Prostate gland (tissue), 2 donors: ENCODE measurements at regions not wholly inside any gene's neighbourhood (a gene's known extent, or its start where the extent isn't known, plus 50 kb on each side); places are given as distances from the start of the nearest gene placed in this dataset.

ENCODE experiments used
- DNase-seq: peaks from one replicate; pipeline ENCODE4 v3.0.0-alpha.2; 2019; ENCODE audit warnings: low spot score
- H3K27ac ChIP-seq, 2 donors: fragments of 200-600 bp; sonication (generic); 2 replicates each; pipeline ENCODE4 v1.5.1; 2017 to 2019
- H3K27me3 ChIP-seq: fragments of 200-600 bp; sonication (generic); replicated peaks from 2 replicates; pipeline ENCODE4 v1.5.1; 2019; ENCODE audit not compliant: insufficient read depth
- H3K36me3 ChIP-seq, 2 donors: fragments of 200-600 bp; sonication (generic); 1 replicate in 1 of 2; 2 replicates in 1 of 2; pipeline versions ENCODE4 v1.5.1 to v1.8.1; 2017 to 2019
- H3K4me1 ChIP-seq: fragments of 200-600 bp; sonication (generic); replicated peaks from 2 replicates; pipeline ENCODE4 v1.5.1; 2019
- H3K4me3 ChIP-seq, 2 donors: fragments of 200-600 bp; sonication (generic); 2 replicates each; pipeline ENCODE4 v1.5.1; 2017 to 2019
- H3K9me3 ChIP-seq: fragments of 200-600 bp; sonication (generic); 2 replicates; pipeline ENCODE4 v1.5.1; 2017
- CTCF ChIP-seq, 4 experiments: fragments of 200-600 bp in 2 of 4; fragments of 450-650 bp in 2 of 4; sonication (generic) in 2 of 4; IDR thresholded peaks; 1 replicate in 3 of 4; 2 replicates in 1 of 4; pipeline ENCODE4 v1.5.1; 2016 to 2019; ENCODE audit warnings: antibody characterized with exemption in 4 of 4, mild to moderate bottlenecking in 2 of 4, moderate library complexity in 2 of 4
- POLR2A ChIP-seq: fragments of 450-650 bp; IDR thresholded peaks from one replicate; pipeline ENCODE4 v1.6.1; 2016; ENCODE audit warnings: antibody characterized with exemption, mild to moderate bottlenecking
- POLR2AphosphoS5 ChIP-seq: sonication (generic); formaldehyde crosslinking; IDR thresholded peaks from one replicate; pipeline ENCODE4 v1.6.1; 2017; ENCODE audit warnings: antibody characterized with exemption
- WGBS: methylation state at CpG from one replicate; pipeline ENCODE4 v1.1.5; 2018; 5-methylcytosine and 5-hydroxymethylcytosine counted together
- intact Hi-C: fragments of 100-400 bp; cut with DNase I; formaldehyde crosslinking; loops from one replicate; pipeline ENCODE4 v1.14.2; 2022

GRCh38 chr10:78331391-78331922 lies 297.8 kb downstream of the RPS24 start:
- no peaks in the 10 kb centered on the region for H3K4me1 ChIP-seq

GRCh38 chr10:78332012-78332411 lies 298.3 kb downstream of the RPS24 start:
- Histone ChIP-seq H3K4me3 (no peak overlapping the region), H3K4me1 (no peaks in the 10 kb centered on the region), H3K36me3 (no peaks in the 10 kb centered on the region), H3K27me3 (no peaks in the 10 kb centered on the region), H3K27ac (no peak overlapping the region), H3K9me3 (no peaks in the 10 kb centered on the region)
- WGBS, result 75% methylated on average over 7 of the region's 7 CpGs
- no peak for TF ChIP-seq CTCF (IDR thresholded peaks at IDR 0.05)
- no peak for TF ChIP-seq POLR2A
- TF ChIP-seq POLR2AphosphoS5, result no peak
- intact Hi-C loops, result no loop called here
- peak; percentile 4 for DNase-seq

More at GRCh38 chr10:78331391-78331922, 297.8 kb downstream of the RPS24 start:
- Histone ChIP-seq H3K27me3 (no peaks in the 10 kb centered on the region), H3K9me3 (no peaks in the 10 kb centered on the region), H3K4me3 (no peak overlapping the region), H3K27ac (no peak overlapping the region), H3K36me3 (no peaks in the 10 kb centered on the region)
- DNase-seq, result peak; percentile 2
- WGBS, result 59% methylated on average over 6 of the region's 6 CpGs
- TF ChIP-seq POLR2A, result no peak
- TF ChIP-seq POLR2AphosphoS5, result no peak
- no peak for TF ChIP-seq CTCF (IDR thresholded peaks at IDR 0.05)
- intact Hi-C loops, result no loop called here

- intact Hi-C loops, result no loop called here
- Histone ChIP-seq H3K4me1 (no peaks in the 10 kb centered on the region), H3K27me3 (no peaks in the 10 kb centered on the region), H3K36me3 (no peaks in the 10 kb centered on the region), H3K4me3 (no peak overlapping the region), H3K27ac (no peak overlapping the region), H3K9me3 (no peaks in the 10 kb centered on the region)
- DNase-seq, result peak; percentile 1
- no peak for TF ChIP-seq POLR2AphosphoS5
- no peak for TF ChIP-seq POLR2A
- TF ChIP-seq CTCF (IDR thresholded peaks at IDR 0.05), result no peak
Observed at GRCh38 chr10:78332657-78333056, 299.0 kb downstream of the RPS24 start.

GRCh38 chr10:78333362-78334143 lies 299.9 kb downstream of the RPS24 start:
- H3K4me3 ChIP-seq, result no peak overlapping the region
- no peaks in the 10 kb centered on the region for H3K4me1 ChIP-seq
- H3K27me3 ChIP-seq, result no peaks in the 10 kb centered on the region
- no peak overlapping the region for H3K27ac ChIP-seq
- WGBS, result 90% methylated on average over 9 of the region's 9 CpGs
- H3K36me3 ChIP-seq, result no peaks in the 10 kb centered on the region
- H3K9me3 ChIP-seq, result no peaks in the 10 kb centered on the region
- intact Hi-C loops, result no loop called here
- TF ChIP-seq POLR2AphosphoS5, result no peak
- DNase-seq, result peak; percentile 2

GRCh38 chr10:78335371-78335690 lies 301.7 kb downstream of the RPS24 start:
- Histone ChIP-seq H3K4me1 (no peaks in the 10 kb centered on the region), H3K27ac (no peak overlapping the region), H3K4me3 (no peak overlapping the region), H3K9me3 (no peaks in the 10 kb centered on the region), H3K36me3 (no peaks in the 10 kb centered on the region), H3K27me3 (no peaks in the 10 kb centered on the region)
- intact Hi-C loops, result no loop called here
- TF ChIP-seq POLR2A (no peak), POLR2AphosphoS5 (no peak), CTCF (IDR thresholded peaks at IDR 0.05) (no peak)
- 58% methylated on average over 1 of the region's 1 CpG for WGBS
- DNase-seq, result no peak
